HG02852 (cell line): ENCODE measurements at regions not wholly inside any gene's neighbourhood (a gene's known extent, or its start where the extent isn't known, plus 50 kb on each side); places are given as distances from the start of the nearest gene placed in this dataset.
"Not testable (repeated sequence)": the region's sequence is repeated elsewhere in the genome, so short reads cannot be mapped to it uniquely, and the experiment has no call there.

Source experiments
- ATAC-seq: cut with Tn5 transposase; IDR thresholded peaks from one replicate; pipeline ENCODE4 v1.9.1; 2021; ENCODE audit warnings: mild to moderate bottlenecking, moderate library complexity; ENCODE audit not compliant: unreplicated experiment

DNA sequence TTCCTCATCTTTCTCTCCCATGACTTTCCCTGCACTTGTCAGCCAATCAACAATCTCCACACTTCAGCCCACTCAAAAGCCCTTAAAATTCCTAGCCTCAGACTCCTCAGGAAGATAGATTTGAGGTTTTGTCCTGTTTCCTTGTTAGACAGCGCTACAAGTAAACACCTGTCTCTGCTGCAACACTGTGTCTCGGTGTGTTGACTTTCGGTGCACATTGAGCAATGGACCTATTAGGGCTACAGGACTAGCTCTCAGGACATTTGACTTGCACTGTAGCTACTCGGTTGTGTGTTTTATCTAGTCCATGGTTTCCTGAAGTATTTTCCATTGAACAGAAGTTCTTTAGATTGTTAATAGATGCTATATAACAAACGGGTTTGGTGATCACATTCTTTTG is 140.9 kb upstream of the XPO1 start:
- no peak for ATAC-seq

DNA sequence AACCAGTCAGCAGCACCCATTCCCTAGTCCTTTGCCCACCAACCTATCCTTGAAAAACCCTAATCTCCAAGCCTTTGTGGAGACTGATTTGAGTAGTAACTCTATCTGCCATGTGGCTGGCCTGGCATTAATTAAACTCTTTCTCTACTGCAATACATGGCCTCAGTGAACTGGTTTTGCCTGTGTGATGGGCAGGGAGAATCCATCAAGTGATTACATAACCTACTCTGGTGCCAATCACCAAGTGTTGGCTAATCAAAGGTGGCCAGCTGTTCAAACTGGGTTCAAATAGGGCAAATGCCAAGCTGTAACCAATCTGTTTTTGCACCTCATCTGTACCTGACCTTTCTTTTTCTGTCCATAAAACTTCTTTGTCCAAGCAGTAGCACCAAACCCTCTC is 139.8 kb upstream of the XPO1 start:
- no peak for ATAC-seq

DNA sequence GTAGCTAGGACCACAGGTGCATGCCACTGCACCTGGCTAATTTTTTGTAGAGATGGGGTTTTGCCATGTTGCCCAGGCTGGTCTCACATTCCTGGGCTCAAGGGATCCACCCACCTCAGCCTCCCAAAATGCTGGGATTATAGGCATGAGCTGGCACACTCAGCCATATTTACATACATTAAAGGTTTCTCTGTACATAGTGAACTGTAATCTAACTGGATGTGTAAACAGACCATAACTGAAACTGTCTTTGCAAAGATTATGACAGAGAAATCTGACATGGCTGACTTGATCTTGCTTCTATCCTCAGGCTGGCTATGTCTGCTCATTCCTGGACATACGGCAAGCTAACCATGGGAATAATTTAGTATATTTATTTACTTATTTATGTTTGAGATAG is 139.2 kb upstream of the XPO1 start:
- ATAC-seq: no peak

DNA sequence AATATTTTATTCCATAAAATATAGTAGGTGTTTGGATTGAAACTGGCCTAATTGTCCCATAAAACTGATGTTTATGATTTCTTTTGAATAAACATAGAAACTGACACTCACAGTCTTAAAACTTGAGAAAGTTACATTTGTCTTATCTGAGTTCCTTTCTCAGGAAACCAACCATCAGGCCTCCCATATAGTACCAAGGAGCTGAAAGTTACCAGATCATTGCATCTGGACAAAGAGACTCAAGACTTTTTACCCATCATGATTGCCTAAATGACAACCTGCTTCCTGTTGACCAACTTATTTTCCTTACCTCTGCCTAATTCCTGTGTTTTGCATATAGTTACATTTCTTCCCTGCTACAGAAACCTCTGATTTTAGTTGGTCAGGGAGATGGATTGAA is 137.0 kb upstream of the XPO1 start:
- ATAC-seq: no peak

DNA sequence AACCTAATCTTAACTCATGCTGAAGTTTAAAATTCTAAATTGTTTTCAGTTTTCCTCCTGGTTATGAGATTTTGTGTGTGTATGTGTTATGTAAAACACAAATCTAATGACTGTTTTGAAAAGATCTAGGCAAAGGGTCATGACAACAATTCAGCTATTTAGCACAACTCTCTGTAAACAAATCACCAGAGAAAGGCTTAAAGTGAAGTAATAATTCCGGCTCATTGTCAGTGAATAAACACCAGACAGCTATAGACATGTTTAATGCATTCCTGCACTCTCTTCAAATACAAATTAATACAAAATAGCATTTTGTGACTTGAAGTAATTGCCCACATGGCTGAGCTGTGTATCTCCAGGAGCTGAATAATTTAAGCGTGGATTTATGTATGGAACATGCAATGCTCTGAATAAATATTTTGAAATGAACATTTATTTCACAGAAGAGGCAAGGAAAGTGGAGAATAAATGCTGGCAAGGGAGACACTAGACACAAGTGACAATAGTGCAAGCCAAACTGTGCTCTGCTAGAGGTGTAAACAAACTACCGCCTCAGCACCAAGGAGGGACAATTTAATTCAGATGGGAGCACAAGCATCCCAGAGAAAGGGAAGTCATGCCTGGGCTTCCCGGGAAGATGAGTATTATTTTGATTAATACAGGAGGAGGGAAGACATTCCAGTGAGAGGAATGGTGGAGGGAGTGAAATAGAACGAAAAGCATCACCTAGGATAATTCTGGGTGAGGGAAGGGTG is 133.6 kb upstream of the XPO1 start:
- ATAC-seq: no peak

DNA sequence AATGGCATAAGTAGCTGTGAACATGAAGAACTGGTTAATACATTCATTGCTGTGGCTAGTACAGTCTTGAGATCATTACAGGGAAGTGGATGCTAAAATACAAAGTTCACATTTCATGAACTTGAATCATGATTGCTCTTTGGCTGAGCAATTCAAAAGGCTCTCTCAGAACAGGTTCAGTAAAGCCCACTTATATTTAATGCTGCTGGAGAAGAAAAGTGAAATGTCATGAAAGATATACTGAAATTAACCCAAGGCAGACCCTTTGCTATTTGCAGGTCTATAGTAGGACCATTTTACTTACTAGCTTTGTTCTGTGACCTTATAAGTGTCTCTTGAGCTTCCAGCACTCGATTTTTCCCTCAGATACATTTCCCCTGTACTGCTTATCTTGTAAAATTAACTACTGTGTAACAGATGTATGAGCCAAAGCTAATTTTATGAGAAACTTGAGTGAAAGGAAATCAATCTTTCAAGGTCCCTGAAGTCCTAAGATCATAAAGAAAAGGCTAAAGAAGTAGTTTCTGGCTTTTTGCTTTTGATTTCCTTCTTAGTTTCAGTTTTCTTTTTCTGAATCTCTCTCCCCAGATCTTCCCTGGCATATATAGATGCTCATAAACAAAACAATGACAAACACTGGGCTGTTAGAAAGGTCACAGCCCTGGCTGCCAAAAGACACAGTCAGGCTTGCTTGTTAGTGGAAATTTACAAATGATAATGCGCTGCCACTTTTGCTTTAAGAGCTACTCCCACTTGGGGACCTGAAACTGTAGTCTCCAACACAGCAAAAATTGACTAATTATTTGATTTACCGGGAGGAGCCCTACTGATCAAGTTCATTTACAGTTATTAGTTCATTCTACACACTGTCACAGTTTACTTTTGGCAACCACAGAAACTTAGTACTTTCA is 132.7 kb upstream of the XPO1 start:
- ATAC-seq: peak; percentile 66

DNA sequence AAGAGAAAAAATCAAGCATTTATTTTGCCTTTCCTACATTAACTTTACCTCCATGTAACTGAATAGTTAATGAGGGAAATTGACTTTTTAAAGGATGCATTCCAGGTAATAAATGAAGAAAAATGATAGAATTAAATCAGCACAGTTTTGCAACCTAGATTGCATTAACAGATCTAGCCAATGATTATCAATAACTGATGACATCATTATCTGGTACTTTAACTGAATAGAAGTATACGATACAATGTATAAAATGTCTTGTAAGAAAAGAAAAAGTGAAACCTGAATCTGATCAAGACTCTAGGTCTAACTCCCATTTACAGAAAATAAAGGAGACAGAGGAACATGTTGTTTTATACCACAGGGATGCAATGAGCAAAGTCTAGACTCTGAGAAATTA is 126.0 kb upstream of the XPO1 start:
- ATAC-seq: no peak

DNA sequence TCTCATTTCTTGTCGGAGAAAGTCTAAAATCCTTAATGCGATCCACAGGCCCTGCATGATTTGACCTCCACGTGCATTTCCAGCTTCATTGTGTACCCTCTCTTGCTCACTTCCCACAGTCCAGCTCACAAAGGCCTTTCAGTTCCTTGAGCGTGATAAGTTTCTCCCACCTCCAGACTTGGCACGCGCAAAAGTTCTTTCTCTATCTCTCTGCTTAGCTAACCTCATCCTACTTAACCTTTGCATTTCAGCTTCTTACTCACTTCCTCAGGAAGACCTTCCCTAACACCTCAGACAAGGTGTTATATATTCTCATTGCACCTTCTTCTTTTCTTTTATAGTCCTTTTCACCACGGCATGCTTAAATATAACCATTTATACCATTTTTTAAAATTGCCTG is 124.8 kb upstream of the XPO1 start:
- ATAC-seq: no peak

DNA sequence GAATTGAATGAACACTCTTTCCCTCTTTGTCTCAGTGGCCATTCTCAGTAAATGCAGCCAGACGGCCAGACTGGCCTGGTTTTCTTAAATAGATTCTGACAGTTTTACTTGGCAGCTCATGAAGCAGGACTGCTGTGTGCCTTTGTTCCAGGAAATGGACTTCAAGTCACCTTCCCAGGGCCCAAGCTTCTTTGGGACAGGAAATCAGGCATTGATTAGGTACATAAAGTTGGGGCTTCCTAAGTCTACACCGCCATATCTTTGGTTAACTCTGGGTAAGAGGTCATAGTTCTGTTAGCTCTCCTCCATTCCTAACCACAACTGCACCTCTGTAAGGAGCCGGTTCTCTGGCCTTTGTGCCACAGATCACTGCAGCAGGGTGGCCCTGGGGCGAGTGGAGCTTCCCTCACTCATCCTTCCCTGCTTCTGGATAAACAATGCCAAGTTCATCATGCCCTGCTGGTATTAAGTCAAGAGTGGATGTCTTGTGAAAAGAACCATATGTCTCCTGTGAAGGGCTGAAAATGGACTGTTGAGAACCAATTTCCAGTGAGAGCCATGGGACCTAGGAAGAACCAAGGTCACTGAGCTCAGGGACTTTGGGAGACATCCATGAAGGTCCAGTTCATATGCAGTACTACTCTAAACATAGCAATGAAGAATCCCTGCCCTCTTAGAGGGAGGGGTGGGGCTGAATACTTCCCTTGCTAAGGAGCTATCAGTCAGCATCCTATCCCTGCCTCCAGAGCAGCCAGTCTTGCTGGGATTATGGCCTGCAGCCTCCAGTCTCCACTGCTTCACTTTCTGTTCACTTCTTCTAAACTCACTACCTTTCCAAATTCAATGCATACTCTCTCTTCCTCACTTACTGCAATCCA is 122.6 kb upstream of the XPO1 start:
- ATAC-seq: no peak

DNA sequence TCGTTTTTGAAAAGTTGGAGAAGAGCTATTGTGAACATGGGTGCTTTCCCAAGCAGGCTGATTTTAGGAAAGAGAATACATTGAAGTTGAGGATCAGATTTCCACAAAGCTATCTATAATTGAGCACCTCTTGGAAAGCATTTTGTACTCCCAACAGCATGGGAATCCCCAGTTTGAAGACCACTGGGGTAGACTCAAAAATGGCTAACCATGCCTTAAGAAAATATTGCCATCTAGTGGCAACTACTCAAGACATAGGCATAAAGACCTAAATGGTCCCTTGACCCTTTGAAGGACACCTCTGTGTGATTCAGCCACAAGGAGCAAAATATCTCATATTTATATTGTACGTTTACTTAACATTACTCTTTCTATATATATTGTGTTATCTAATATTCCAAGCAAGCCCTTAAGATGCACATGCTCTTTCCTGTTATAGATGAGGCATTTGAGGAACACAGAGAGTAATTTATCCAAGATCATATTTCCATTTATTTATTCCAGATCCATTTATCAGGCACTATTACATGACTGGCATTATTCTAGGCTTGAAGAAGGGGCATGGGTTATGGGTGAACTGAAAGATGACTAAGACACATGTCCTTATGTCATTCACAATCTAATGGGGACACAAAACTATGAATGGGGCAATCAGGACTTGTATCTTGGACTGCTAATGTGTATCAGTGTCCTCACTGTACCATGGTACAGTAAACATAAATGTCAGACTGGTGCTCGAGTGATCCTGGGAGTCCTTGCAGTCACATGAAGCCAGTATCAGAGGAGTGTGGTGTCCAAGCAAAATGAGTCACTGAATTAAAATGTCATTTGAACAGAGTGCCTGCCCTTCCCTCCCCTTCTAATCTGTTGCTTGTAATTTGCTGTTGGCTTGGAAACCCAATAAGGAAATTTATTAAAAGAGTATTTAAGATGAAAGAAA is 121.0 kb upstream of the XPO1 start:
- no peak for ATAC-seq

DNA sequence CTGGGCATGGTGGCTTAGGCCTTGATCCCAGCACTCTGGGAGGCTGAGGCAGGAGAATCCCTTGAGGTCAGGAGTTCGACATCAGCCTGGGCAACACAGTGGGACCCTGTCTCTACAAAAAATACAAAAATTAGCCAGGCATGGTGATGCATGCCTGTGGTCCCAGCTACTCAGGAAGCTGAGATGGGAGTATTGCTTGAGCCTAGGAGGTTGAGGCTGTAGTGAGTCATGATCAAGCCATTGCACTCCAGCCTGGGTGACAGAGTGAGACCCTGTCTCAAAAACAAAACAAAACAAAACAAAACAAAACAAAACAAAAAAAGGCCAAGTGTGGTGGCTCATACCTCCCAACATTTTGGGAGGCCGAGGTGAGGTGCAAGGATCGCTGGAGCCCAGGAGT is 111.8 kb upstream of the XPO1 start:
- ATAC-seq: not testable (repeated sequence)

DNA sequence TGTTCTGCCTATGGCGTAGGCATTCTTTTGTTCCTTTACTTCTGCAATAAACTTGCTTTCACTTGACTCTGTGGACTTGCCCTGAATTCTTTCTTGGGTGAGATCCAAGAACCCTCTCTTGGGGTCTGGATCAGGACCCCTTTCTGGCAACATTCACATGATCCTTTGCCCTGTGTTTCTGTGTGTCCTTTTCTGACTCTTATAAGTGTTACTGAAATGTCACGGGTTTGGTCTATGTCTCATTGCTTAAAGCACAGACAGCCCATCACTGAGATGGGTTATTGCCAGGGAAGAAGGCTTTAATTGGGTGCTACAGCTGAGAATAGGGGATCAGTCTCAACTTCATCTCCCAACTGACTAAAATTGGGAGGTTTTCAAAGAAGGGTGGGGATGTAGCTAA is 110.9 kb upstream of the XPO1 start:
- no peak for ATAC-seq

DNA sequence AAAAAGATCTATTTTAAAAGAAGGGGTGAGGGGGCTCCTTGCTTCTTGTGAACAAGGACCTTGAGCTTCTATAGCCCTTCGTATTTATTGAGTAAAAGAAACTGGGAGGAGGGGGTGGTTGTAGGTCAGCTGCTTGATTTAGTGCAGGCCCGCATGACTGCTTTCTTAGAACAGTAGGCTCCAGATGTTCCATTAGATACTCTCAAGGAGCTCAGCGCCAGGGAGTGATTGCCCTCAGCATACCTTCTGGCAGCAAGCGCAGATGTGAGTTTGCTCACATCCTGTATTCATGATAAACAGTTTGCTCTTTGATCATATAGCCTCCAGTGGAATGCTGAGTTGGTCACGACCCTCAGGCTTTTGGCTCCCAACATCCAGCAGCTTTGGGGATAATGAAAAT is 108.9 kb upstream of the XPO1 start:
- ATAC-seq: no peak

DNA sequence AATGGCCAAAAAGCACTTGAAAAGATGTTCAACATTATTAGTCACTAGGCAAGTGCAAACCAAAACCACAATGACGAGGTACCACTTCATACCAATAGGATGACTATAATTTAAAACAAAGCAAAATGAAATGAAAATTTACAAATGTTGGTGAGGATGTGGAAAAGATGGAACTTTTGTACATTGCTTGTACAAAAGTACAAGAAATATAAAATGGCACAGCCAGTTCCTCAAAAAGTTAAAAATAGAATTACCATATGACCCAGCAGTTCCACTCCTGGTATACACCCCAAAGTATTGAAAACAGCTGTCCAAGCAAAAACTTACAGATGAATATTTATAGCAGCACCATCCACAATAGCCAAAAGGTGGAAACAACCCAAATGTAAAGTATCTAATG is 107.8 kb upstream of the XPO1 start:
- no peak for ATAC-seq

DNA sequence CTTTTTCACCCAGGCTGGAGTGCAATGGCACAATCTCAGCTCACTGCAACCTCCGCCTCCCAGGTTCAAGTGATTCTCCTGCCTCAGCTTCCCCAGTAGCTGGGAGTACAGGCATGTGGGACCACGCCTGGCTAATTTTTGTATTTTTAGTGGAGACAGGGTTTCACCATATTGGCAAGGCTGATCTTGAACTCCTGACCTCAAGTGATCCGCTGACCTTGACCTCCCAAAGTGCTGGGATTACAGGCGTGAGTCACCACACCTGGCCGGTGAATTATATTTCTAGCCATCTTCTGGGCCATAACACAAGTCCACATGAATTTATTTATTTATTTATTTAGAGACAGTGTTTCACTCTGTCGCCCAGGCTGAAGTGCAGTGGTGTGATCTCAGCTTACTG is 105.0 kb upstream of the XPO1 start:
- ATAC-seq: not testable (repeated sequence)

DNA sequence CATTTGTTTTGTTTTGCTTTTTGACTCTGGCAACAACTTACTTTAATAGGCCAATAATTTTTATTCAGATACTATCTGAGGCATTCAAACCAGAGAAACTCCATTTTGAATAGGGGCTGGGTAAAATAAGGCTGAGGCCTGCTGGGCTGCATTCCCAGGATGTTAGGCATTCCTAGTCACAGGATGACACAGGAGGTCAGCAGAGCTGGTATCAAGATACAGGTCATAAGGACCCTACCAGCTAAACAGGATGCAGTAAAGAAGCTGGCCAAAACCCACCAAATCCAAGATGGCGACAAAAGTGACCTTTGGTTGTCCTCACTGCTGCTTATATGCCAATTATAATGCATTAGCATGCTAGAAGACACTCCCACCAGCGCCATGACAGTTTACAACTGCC is 102.2 kb upstream of the XPO1 start:
- no peak for ATAC-seq

DNA sequence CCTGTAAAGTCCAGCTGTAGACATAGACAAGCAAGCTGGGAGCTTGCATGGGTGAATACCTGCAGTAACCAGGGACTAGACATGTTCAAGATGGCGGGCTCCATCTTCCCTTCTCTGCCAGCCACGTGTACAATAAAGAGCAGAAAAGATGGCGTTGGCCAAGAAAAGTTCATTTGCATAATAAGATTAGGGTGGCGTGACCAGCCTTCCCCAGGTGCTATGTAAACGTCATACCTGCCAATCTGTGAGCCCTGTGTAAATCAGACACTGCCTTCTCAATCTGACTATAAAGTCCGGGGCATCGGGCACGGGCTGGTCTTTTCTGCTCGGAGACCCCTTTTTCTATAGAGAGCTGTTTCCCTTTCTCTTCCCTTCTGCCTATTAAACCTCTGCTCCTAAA is 101.6 kb upstream of the XPO1 start:
- no peak for ATAC-seq

DNA sequence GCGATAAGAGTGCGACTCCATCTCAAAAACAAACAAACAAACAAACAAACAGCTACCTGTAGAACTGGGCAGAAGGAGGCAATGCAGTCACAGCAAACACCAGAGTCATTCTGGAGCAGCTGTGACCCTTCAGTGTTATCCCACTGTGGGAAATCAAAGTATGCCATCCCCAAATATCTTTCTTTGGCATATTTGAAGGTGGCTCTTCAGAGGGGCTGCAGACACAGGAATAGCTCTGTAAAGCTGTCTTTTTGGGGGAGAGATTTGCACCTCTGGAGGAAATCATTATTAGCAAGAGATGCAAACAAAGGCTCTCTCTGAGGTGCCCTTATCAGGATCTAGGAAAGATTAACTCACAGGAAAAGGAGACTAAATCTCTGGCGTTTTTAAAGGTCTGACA is 98.5 kb upstream of the XPO1 start:
- no peak for ATAC-seq

DNA sequence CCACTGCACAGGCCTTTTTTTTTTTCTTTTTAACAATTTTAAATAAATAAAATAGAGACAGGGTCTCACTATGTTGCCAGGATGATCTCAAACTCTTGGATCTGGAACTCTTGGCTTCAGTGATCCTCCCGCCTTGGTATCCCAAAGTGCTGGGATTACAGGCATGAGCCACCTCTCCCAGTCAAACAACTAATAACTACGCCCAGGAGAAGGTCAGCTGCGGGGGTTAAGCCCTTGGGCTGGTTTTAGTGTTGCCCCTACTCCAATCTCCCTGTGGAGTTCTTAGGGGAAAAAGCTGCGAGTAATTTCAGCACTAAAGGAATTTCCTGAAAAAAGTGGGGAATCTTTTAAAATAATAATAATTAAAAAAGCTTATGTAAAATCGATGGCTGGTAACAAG is 96.4 kb upstream of the XPO1 start:
- no peak for ATAC-seq

DNA sequence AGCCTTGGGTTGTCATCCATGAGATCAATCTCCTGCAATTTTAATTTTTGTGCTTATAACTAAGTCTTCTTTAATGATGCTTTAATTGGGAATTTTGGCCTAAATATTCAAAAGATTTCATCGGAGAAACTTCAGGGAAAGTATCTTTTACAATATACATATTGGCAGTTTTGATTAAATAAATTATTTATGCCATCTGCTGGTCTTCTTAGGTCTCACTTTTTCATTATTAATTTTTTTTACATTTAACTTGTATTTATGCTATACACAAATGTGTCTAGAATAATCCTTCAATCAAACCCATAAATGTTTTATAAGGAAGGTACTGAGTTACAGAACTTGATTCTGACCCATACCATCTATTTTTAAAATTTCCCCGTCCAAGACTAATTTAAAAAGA is 95.1 kb upstream of the XPO1 start:
- no peak for ATAC-seq
